ENCODE measurements at regions not wholly inside any gene's neighbourhood (a gene's known extent, or its start where the extent isn't known, plus 50 kb on each side); places are given as distances from the start of the nearest gene placed in this dataset.

DNA sequence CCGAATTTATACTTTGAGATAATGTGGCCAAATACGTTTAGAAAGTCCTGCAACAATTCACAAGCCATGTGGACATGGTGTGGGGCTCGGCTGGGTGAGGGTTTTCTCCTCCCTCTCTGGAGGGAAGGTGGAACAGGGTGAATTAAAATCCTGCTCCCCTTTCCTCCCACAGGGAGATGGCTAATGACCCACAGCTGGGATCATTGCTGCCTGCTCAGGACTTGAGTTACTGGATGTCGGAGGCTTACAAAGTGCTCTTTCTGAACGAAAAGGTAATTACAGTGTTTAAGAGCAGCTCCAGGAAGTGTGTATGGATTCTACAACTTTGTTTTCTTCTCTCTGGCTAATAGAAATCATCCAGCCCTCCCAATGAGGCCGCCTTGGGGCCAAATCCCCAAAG, 97.9 kb upstream of the ALKAL2 start:
- Histone ChIP-seq H3K4ac (ENCODE audit: low read length) (no peak overlapping the region), H3K9ac (ENCODE audit: low read depth, low read length, poor library complexity) (no peak overlapping the region), H3K27me3 (ENCODE audit: control insufficient read depth in 3 of 3, insufficient read depth in 3 of 3, low read depth in 1 of 3, low read length in 3 of 3) (peaks cover 0 to 5% (median 0%) of the 10 kb centered on the region in 3 experiments), H3K9me3 (replicated peaks in 1 of 2; ENCODE audit: control insufficient read depth in 2 of 2, insufficient read depth in 1 of 2, low read depth in 1 of 2, low read length in 2 of 2) (no peaks in the 10 kb centered on the region), H3K18ac (ENCODE audit: low read length) (no peak overlapping the region), H3K4me1 (ENCODE audit: control insufficient read depth in 2 of 2, insufficient read depth in 1 of 2, low read depth in 1 of 2, low read length in 2 of 2) (no peaks in the 10 kb centered on the region), H3K14ac (ENCODE audit: low read length) (no peak overlapping the region), H3K27ac (replicated peaks; ENCODE audit: low read length) (no peak overlapping the region), H2BK5ac (ENCODE audit: low read length) (no peak overlapping the region), H2BK12ac (ENCODE audit: low read length) (no peak overlapping the region), H3K23ac (ENCODE audit: low read depth, low read length, poor library complexity) (no peak overlapping the region), H2AK5ac (ENCODE audit: low read depth, low read length) (no peak overlapping the region), H2BK15ac (ENCODE audit: low read length) (no peak overlapping the region), H3K36me3 (replicated peaks in 1 of 2; ENCODE audit: control insufficient read depth in 2 of 2, insufficient read depth in 2 of 2, low read length in 2 of 2) (no peaks in the 10 kb centered on the region), H3K4me3 (ENCODE audit: low read length in 2 of 2) (no peak overlapping the region), H3K4me2 (ENCODE audit: insufficient read depth, low read length, poor library complexity, severe bottlenecking) (no peak overlapping the region), H4K8ac (ENCODE audit: low read depth, low read length) (no peak overlapping the region), H2AFZ (ENCODE audit: low read length) (peak overlapping the region; percentile 42), H3K79me1 (ENCODE audit: low read depth, low read length) (peaks cover 2% of the 10 kb centered on the region), H2BK120ac (ENCODE audit: low read depth, low read length) (no peak overlapping the region), H4K91ac (ENCODE audit: low read depth, low read length, poor library complexity) (no peak overlapping the region)
- no peak for DNase-seq (ENCODE audit: low spot score)
- WGBS, 2 donors (ENCODE audit: extremely low coverage in 2 of 2, insufficient read length in 2 of 2, insufficient replicate concordance in 1 of 2): no CpG with 5 or more reads among the region's 6 CpGs

DNA sequence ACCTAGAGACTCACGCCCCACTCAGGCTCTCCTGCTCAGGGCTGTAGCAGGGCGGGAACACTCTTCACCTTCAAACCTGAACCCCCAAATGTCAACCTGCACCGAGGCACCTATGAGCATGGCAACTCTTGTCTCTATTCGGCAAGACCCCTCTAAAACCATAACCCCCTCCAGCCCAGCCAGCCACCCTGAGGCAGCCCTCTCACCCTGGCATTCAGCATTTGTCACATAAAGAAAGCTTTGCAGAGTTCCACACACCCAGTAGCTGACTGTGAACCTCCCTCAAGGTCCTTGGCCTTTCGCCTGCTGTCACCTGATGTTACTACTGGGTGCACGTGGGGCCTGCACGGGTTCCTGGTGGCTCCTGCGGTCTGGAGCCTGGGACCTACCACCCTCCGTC, 97.2 kb upstream of the ALKAL2 start:
- Histone ChIP-seq H3K4ac (ENCODE audit: low read length) (no peak overlapping the region), H2BK12ac (ENCODE audit: low read length) (no peak overlapping the region), H2BK5ac (ENCODE audit: low read length) (no peak overlapping the region), H4K8ac (ENCODE audit: low read depth, low read length) (no peak overlapping the region), H3K18ac (ENCODE audit: low read length) (no peak overlapping the region), H3K23ac (ENCODE audit: low read depth, low read length, poor library complexity) (no peak overlapping the region), H2AK5ac (ENCODE audit: low read depth, low read length) (no peak overlapping the region), H2BK15ac (ENCODE audit: low read length) (no peak overlapping the region), H2AFZ (ENCODE audit: low read length) (no peak overlapping the region), H3K27me3 (ENCODE audit: control insufficient read depth in 3 of 3, insufficient read depth in 3 of 3, low read depth in 1 of 3, low read length in 3 of 3) (peaks cover 0 to 5% (median 0%) of the 10 kb centered on the region in 3 experiments), H3K36me3 (replicated peaks in 1 of 2; ENCODE audit: control insufficient read depth in 2 of 2, insufficient read depth in 2 of 2, low read length in 2 of 2) (no peaks in the 10 kb centered on the region), H3K9ac (ENCODE audit: low read depth, low read length, poor library complexity) (no peak overlapping the region), H4K91ac (ENCODE audit: low read depth, low read length, poor library complexity) (no peak overlapping the region), H3K4me3 (ENCODE audit: low read length in 2 of 2) (no peak overlapping the region), H3K9me3 (replicated peaks in 1 of 2; ENCODE audit: control insufficient read depth in 2 of 2, insufficient read depth in 1 of 2, low read depth in 1 of 2, low read length in 2 of 2) (no peaks in the 10 kb centered on the region), H3K14ac (ENCODE audit: low read length) (no peak overlapping the region), H3K4me2 (ENCODE audit: insufficient read depth, low read length, poor library complexity, severe bottlenecking) (no peak overlapping the region), H3K79me1 (ENCODE audit: low read depth, low read length) (no peaks in the 10 kb centered on the region), H3K4me1 (ENCODE audit: control insufficient read depth in 2 of 2, insufficient read depth in 1 of 2, low read depth in 1 of 2, low read length in 2 of 2) (no peaks in the 10 kb centered on the region), H2BK120ac (ENCODE audit: low read depth, low read length) (no peak overlapping the region), H3K27ac (replicated peaks; ENCODE audit: low read length) (no peak overlapping the region)
- DNase-seq (ENCODE audit: low spot score): no peak
- no CpG with 5 or more reads among the region's 9 CpGs for WGBS, 2 donors (ENCODE audit: extremely low coverage in 2 of 2, insufficient read length in 2 of 2, insufficient replicate concordance in 1 of 2)

DNA sequence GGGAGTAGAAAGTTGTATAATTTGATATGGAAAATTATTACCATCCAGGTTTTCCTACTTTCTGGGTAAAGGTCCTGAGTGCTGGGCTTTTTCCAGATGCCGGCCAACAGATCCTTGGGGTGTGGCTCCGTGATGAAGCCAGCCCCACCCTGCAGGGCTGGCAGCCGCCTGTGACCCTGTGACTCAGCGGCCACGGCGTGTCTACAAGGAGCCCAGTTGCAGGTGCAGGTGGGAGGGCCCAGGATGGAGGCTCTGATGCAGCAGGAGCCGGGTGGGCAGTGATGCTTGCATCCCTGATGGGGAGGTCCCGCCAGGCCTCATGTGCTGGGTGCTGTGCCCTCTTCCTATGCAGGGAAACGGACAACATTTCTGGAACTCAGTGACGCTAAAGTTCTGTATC, 96.0 kb upstream of the ALKAL2 start:
- Histone ChIP-seq H3K4me3 (ENCODE audit: low read length in 2 of 2) (no peak overlapping the region), H3K9ac (ENCODE audit: low read depth, low read length, poor library complexity) (no peak overlapping the region), H3K27ac (replicated peaks; ENCODE audit: low read length) (no peak overlapping the region), H2AFZ (ENCODE audit: low read length) (no peak overlapping the region), H3K36me3 (replicated peaks in 1 of 2; ENCODE audit: control insufficient read depth in 2 of 2, insufficient read depth in 2 of 2, low read length in 2 of 2) (no peaks in the 10 kb centered on the region), H3K14ac (ENCODE audit: low read length) (no peak overlapping the region), H2BK15ac (ENCODE audit: low read length) (no peak overlapping the region), H2BK5ac (ENCODE audit: low read length) (no peak overlapping the region), H2BK120ac (ENCODE audit: low read depth, low read length) (no peak overlapping the region), H3K23ac (ENCODE audit: low read depth, low read length, poor library complexity) (no peak overlapping the region), H3K9me3 (replicated peaks in 1 of 2; ENCODE audit: control insufficient read depth in 2 of 2, insufficient read depth in 1 of 2, low read depth in 1 of 2, low read length in 2 of 2) (no peaks in the 10 kb centered on the region), H4K91ac (ENCODE audit: low read depth, low read length, poor library complexity) (no peak overlapping the region), H2BK12ac (ENCODE audit: low read length) (no peak overlapping the region), H3K18ac (ENCODE audit: low read length) (no peak overlapping the region), H3K4me1 (ENCODE audit: control insufficient read depth in 2 of 2, insufficient read depth in 1 of 2, low read depth in 1 of 2, low read length in 2 of 2) (no peaks in the 10 kb centered on the region), H3K4ac (ENCODE audit: low read length) (no peak overlapping the region), H3K27me3 (ENCODE audit: control insufficient read depth in 3 of 3, insufficient read depth in 3 of 3, low read depth in 1 of 3, low read length in 3 of 3) (peaks cover 0 to 5% (median 0%) of the 10 kb centered on the region in 3 experiments), H3K4me2 (ENCODE audit: insufficient read depth, low read length, poor library complexity, severe bottlenecking) (no peak overlapping the region), H3K79me1 (ENCODE audit: low read depth, low read length) (no peaks in the 10 kb centered on the region), H4K8ac (ENCODE audit: low read depth, low read length) (no peak overlapping the region), H2AK5ac (ENCODE audit: low read depth, low read length) (no peak overlapping the region)
- WGBS, 2 donors (ENCODE audit: extremely low coverage in 2 of 2, insufficient read length in 2 of 2, insufficient replicate concordance in 1 of 2): no CpG with 5 or more reads among the region's 10 CpGs
- no peak for DNase-seq (ENCODE audit: low spot score)

DNA sequence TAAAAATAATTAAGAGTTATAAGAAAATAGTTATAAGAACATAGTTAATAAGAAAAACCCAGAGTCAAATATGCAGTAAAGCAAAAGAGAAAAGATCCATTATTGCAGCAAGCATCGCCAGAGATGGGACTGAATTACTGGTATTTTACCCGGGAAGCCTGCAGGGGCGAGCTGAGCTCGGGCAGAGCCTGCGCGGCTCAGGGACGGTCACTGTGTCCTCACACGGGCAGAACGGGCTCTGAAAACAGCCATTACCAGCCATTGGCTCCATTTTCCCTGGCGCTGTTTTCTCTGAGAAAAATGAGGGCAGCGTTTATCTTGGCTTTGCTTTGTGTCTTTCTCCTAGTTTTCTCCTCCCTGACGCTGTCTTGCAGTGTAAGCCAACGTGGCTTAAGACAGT, 95.3 kb upstream of the ALKAL2 start:
- Histone ChIP-seq H3K27me3 (ENCODE audit: control insufficient read depth in 3 of 3, insufficient read depth in 3 of 3, low read depth in 1 of 3, low read length in 3 of 3) (peaks cover 0 to 5% (median 0%) of the 10 kb centered on the region in 3 experiments), H3K9me3 (replicated peaks in 1 of 2; ENCODE audit: control insufficient read depth in 2 of 2, insufficient read depth in 1 of 2, low read depth in 1 of 2, low read length in 2 of 2) (no peaks in the 10 kb centered on the region), H3K9ac (ENCODE audit: low read depth, low read length, poor library complexity) (no peak overlapping the region), H3K27ac (replicated peaks; ENCODE audit: low read length) (no peak overlapping the region), H3K4me1 (ENCODE audit: control insufficient read depth in 2 of 2, insufficient read depth in 1 of 2, low read depth in 1 of 2, low read length in 2 of 2) (no peaks in the 10 kb centered on the region), H3K79me1 (ENCODE audit: low read depth, low read length) (no peaks in the 10 kb centered on the region), H2BK5ac (ENCODE audit: low read length) (no peak overlapping the region), H3K4me2 (ENCODE audit: insufficient read depth, low read length, poor library complexity, severe bottlenecking) (no peak overlapping the region), H3K4ac (ENCODE audit: low read length) (no peak overlapping the region), H3K14ac (ENCODE audit: low read length) (no peak overlapping the region), H4K8ac (ENCODE audit: low read depth, low read length) (no peak overlapping the region), H4K91ac (ENCODE audit: low read depth, low read length, poor library complexity) (no peak overlapping the region), H3K4me3 (ENCODE audit: low read length in 2 of 2) (no peak overlapping the region), H2BK15ac (ENCODE audit: low read length) (no peak overlapping the region), H3K18ac (ENCODE audit: low read length) (no peak overlapping the region), H3K36me3 (replicated peaks in 1 of 2; ENCODE audit: control insufficient read depth in 2 of 2, insufficient read depth in 2 of 2, low read length in 2 of 2) (no peaks in the 10 kb centered on the region), H3K23ac (ENCODE audit: low read depth, low read length, poor library complexity) (no peak overlapping the region), H2BK120ac (ENCODE audit: low read depth, low read length) (no peak overlapping the region), H2AFZ (ENCODE audit: low read length) (no peak overlapping the region), H2BK12ac (ENCODE audit: low read length) (no peak overlapping the region), H2AK5ac (ENCODE audit: low read depth, low read length) (no peak overlapping the region)
- no CpG with 5 or more reads among the region's 13 CpGs for WGBS, 2 donors (ENCODE audit: extremely low coverage in 2 of 2, insufficient read length in 2 of 2, insufficient replicate concordance in 1 of 2)
- DNase-seq (ENCODE audit: low spot score): no peak

Measured in neuronal stem cell (in vitro differentiated cells).